SK-N-SH treated with all-trans-retinoic acid at 6 μM for 48 hours (cell line): ENCODE measurements at regions not wholly inside any gene's neighbourhood (a gene's known extent, or its start where the extent isn't known, plus 50 kb on each side); places are given as distances from the start of the nearest gene placed in this dataset.

Experiments
- GLIS3 ChIP-seq: fragments of 250-450 bp; sonication (Bioruptor Pico); IDR thresholded peaks from 2 replicates; pipeline ENCODE4 v1.5.0; 2020; ENCODE audit warnings: mild to moderate bottlenecking, moderate library complexity
- PPARA ChIP-seq: fragments of 250-450 bp; sonication (Bioruptor Pico); IDR thresholded peaks from 2 replicates; pipeline ENCODE4 v1.5.0; 2020; ENCODE audit warnings: mild to moderate bottlenecking, borderline replicate concordance
- ZNF8 ChIP-seq: fragments of 450-650 bp; formaldehyde crosslinking; IDR thresholded peaks from 2 replicates; pipeline ENCODE4 v1.5.0; 2020; ENCODE audit warnings: mild to moderate bottlenecking, moderate library complexity

DNA sequence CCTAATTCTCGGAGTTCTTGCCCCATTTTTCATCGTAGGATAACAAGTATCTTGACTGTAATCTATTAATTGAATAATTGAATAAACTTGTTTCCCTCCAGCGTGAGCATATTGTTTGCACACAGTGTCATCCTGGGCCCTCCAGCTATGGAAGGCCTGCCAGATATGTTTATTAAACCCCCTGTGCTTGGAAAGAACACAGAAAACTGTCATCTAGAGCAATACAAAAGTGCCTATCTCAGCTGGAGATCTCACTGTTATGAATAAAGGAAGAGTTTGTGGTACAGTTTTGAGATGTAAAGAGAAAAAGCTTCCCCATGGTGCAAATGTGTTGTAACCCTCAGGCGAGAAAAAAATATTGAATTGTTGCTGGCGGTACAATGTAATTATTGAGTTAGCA, 405.9 kb downstream of the SOX2 start:
- TF ChIP-seq ZNF8 (CRISPR knock-in tag) (no peak), GLIS3 (CRISPR knock-in tag) (no peak), PPARA (CRISPR knock-in tag) (no peak)
